B cell (primary cell): ENCODE measurements at regions not wholly inside any gene's neighbourhood (a gene's known extent, or its start where the extent isn't known, plus 50 kb on each side); places are given as distances from the start of the nearest gene placed in this dataset.

Experiments
- ATAC-seq: fragments of 200-7000 bp; cut with Tn5 transposase; one replicate; pipeline ENCODE4 v1.10.0; 2021; ENCODE audit warnings: low read depth, mild to moderate bottlenecking, moderate number of reproducible peaks, moderate library complexity
- CTCF ChIA-PET: fragments of 350-600 bp; sonication (Branson Sonifier 250); formaldehyde crosslinking; loops from one replicate; lab custom pipeline; 2021; ENCODE audit warnings: antibody characterized with exemption, inconsistent platforms; lab: Charles Lee
- POLR2A ChIA-PET: fragments of 350-600 bp; sonication (Branson Sonifier 250); formaldehyde crosslinking; loops from one replicate; lab custom pipeline; 2021; ENCODE audit warnings: antibody characterized with exemption; lab: Charles Lee
- DNase-seq: peaks from one replicate; pipeline ENCODE4 v3.0.0; 2013
- H2AFZ ChIP-seq: 2 replicates; pipeline ENCODE4 v1.6.1; 2012; ENCODE audit warnings: mild to moderate bottlenecking, low read depth, low read length; ENCODE audit not compliant: insufficient read depth, poor library complexity, severe bottlenecking
- H3K27ac ChIP-seq, 2 donors: 1 replicate in 1 of 2; 2 replicates in 1 of 2; pipeline ENCODE4 v1.5.1; 2012 to 2013; ENCODE audit warnings: low read length in 2 of 2, mild to moderate bottlenecking in 2 of 2, moderate library complexity in 1 of 2
- H3K27me3 ChIP-seq, 4 experiments: fragments of 200-600 bp in 1 of 4; sonication (generic) in 1 of 4; replicated peaks in 1 of 4; 1 replicate in 2 of 4; 2 replicates in 2 of 4; pipeline versions ENCODE4 v1.6.1 to v1.7.0; 2013 to 2016; ENCODE audit warnings: low read length in 3 of 4, mild to moderate bottlenecking in 2 of 4, mixed read lengths in 1 of 4, moderate library complexity in 1 of 4; ENCODE audit not compliant: insufficient read depth in 4 of 4, control insufficient read depth in 3 of 4; ENCODE audit errors: control extremely low read depth in 1 of 4
- H3K36me3 ChIP-seq, 2 experiments: replicated peaks in 1 of 2; 1 replicate in 1 of 2; 2 replicates in 1 of 2; pipeline versions ENCODE4 v1.6.1 to v1.7.1; 2013; ENCODE audit warnings: low read length in 1 of 2; ENCODE audit not compliant: insufficient read depth in 2 of 2, control insufficient read depth in 1 of 2; ENCODE audit errors: control extremely low read depth in 1 of 2, extremely low read depth in 1 of 2
- H3K4me1 ChIP-seq, 2 donors: fragments of 200-600 bp in 1 of 2; sonication (generic) in 1 of 2; 1 replicate in 1 of 2; 2 replicates in 1 of 2; pipeline versions ENCODE4 v1.5.1 to v1.6.1; 2013 to 2017; ENCODE audit warnings: low read length in 2 of 2; ENCODE audit not compliant: control insufficient read depth in 2 of 2, insufficient read depth in 2 of 2
- H3K4me2 ChIP-seq: replicated peaks from 2 replicates; pipeline ENCODE3; 2012; ENCODE audit warnings: mild to moderate bottlenecking, low read depth, low read length; ENCODE audit not compliant: poor library complexity, severe bottlenecking
- H3K4me3 ChIP-seq, 5 experiments: fragments of 200-600 bp in 1 of 5; sonication (generic) in 1 of 5; 1 replicate in 3 of 5; 2 replicates in 2 of 5; pipeline versions ENCODE4 v1.5.1 to v1.7.0; 2011 to 2016; ENCODE audit warnings: low read length in 4 of 5, mild to moderate bottlenecking in 4 of 5, low read depth in 2 of 5, control low read depth in 1 of 5, moderate library complexity in 1 of 5; ENCODE audit not compliant: insufficient read depth in 1 of 5; ENCODE audit errors: control extremely low read depth in 1 of 5, extremely low read depth in 1 of 5
- H3K79me2 ChIP-seq: fragments of 200-600 bp; sonication (generic); one replicate; pipeline ENCODE4 v1.6.0; 2016; ENCODE audit warnings: low read length; ENCODE audit not compliant: control insufficient read depth, insufficient read depth
- H3K9ac ChIP-seq: fragments of 200-600 bp; sonication (generic); 2 replicates; pipeline ENCODE4 v1.6.1; 2017; ENCODE audit warnings: mild to moderate bottlenecking, low read length, moderate library complexity
- H3K9me3 ChIP-seq, 3 donors: one replicate each; pipeline versions ENCODE4 v1.6.1 to v1.7.1; 2013; ENCODE audit warnings: low read length in 2 of 3; ENCODE audit not compliant: control insufficient read depth in 2 of 3, insufficient read depth in 1 of 3; ENCODE audit errors: control extremely low read depth in 1 of 3
- H4K20me1 ChIP-seq: 2 replicates; pipeline ENCODE4 v1.6.0; 2012; ENCODE audit warnings: mild to moderate bottlenecking, low read length; ENCODE audit not compliant: insufficient read depth, control insufficient read depth, poor library complexity, severe bottlenecking
- H3K27ac Mint-ChIP-seq: one replicate; pipeline ENCODE4 v1.8.0; 2021; ENCODE audit warnings: mixed read lengths
- H3K27me3 Mint-ChIP-seq: one replicate; pipeline ENCODE4 v1.8.0; 2021; ENCODE audit warnings: mixed read lengths
- H3K4me1 Mint-ChIP-seq: one replicate; pipeline ENCODE4 v1.8.0; 2021; ENCODE audit warnings: mixed read lengths
- H3K4me3 Mint-ChIP-seq: one replicate; pipeline ENCODE4 v1.8.0; 2021; ENCODE audit warnings: mixed read lengths
- H3K9me3 Mint-ChIP-seq: one replicate; pipeline ENCODE4 v1.8.0; 2022; ENCODE audit warnings: mixed read lengths; ENCODE audit not compliant: insufficient read depth
- CTCF ChIP-seq: fragments of 200-600 bp; IDR thresholded peaks from one replicate; pipeline ENCODE4 v1.8.0; 2022; ENCODE audit warnings: antibody characterized with exemption, mild to moderate bottlenecking
- EZH2 ChIP-seq: IDR thresholded peaks from 2 replicates; pipeline ENCODE4 v1.6.1; 2012; ENCODE audit warnings: borderline replicate concordance, low read depth, mild to moderate bottlenecking, moderate library complexity, low read length; ENCODE audit not compliant: insufficient read depth, poor library complexity, severe bottlenecking
- WGBS: methylation state at CpG from one replicate; pipeline ENCODE4 v1.1.5; 2013; ENCODE audit warnings: missing lambda C conversion rate; ENCODE audit not compliant: insufficient coverage; 5-methylcytosine and 5-hydroxymethylcytosine counted together
- intact Hi-C: fragments of 100-400 bp; cut with micrococcal nuclease; formaldehyde crosslinking; loops from one replicate; pipeline ENCODE4 v1.10.0; 2022

DNA sequence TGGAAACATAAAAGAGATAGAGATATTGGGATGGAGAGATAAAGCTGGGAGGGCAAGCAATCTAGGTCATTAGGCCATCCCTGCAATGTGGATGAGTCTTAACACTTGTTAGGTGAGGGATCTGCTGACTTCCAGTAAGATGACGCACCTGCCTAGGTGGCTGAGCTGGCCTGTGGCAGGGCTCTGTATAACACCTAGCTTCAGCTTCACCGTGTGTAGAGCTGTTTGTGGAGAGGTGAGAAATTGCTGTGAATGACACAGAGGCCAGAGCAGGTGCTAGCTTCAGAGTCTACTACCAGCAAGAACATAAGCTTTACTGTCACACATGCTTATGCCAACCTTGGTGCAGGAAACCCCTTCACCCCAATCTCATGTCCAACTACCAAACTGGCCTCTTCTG lies 1010.0 kb downstream of the TYW1 start:
- intact Hi-C loops = no loop called here
- Histone ChIP-seq H3K79me2 (no peaks in the 10 kb centered on the region), H3K36me3 (no peaks in the 10 kb centered on the region), H3K9ac (no peak overlapping the region), H3K27me3 (no peaks in the 10 kb centered on the region), H2AFZ (no peak overlapping the region), H3K9me3 (peaks cover 0 to 16% (median 0%) of the 10 kb centered on the region in 3 donors), H3K4me3 (no peak overlapping the region), H3K4me1 (no peaks in the 10 kb centered on the region), H3K4me2 (no peak overlapping the region), H3K27ac (no peak overlapping the region), H4K20me1 (no peaks in the 10 kb centered on the region)
- TF ChIP-seq CTCF (no peak), EZH2 (no peak)
- WGBS = no CpG with 5 or more reads among the region's 2 CpGs
- peaks cover 10% of the 10 kb centered on the region for H3K9me3 Mint-ChIP-seq
- ChIA-PET POLR2A (no interaction called here), CTCF (no interaction called here)
- ATAC-seq (no peak), DNase-seq (no peak)
- no peak overlapping the region for H3K27ac Mint-ChIP-seq
- H3K27me3 Mint-ChIP-seq = no peaks in the 10 kb centered on the region
- no peaks in the 10 kb centered on the region for H3K4me1 Mint-ChIP-seq
- no peak overlapping the region for H3K4me3 Mint-ChIP-seq

- DNase-seq (no peak), ATAC-seq (no peak)
- H2AFZ ChIP-seq = no peak overlapping the region
- no peaks in the 10 kb centered on the region for H3K4me1 Mint-ChIP-seq
- TF ChIP-seq EZH2 (no peak), CTCF (no peak)
- no peaks in the 10 kb centered on the region for H4K20me1 ChIP-seq
- H3K4me2 ChIP-seq = no peak overlapping the region
- no peak overlapping the region for H3K27ac ChIP-seq
- H3K9ac ChIP-seq = no peak overlapping the region
- H3K79me2 ChIP-seq = no peaks in the 10 kb centered on the region
- no peak overlapping the region for H3K4me3 ChIP-seq
- peaks cover 0 to 21% (median 0%) of the 10 kb centered on the region in 3 donors for H3K9me3 ChIP-seq
- intact Hi-C loops = no loop called here
- no peaks in the 10 kb centered on the region for H3K27me3 ChIP-seq
- H3K4me3 Mint-ChIP-seq = no peak overlapping the region
- no peaks in the 10 kb centered on the region for H3K36me3 ChIP-seq
- H3K4me1 ChIP-seq = no peaks in the 10 kb centered on the region
- ChIA-PET CTCF (no interaction called here), POLR2A (no interaction called here)
- H3K27ac Mint-ChIP-seq = no peak overlapping the region
- H3K27me3 Mint-ChIP-seq = no peaks in the 10 kb centered on the region
- WGBS = 22% methylated on average over 3 of the region's 4 CpGs
- H3K9me3 Mint-ChIP-seq = peaks cover 7% of the 10 kb centered on the region
Observed at GRCh38 chr7:68009716-68010115, 1013.1 kb downstream of the TYW1 start.
